Neural cell (in vitro differentiated cells): ENCODE measurements at regions not wholly inside any gene's neighbourhood (a gene's known extent, or its start where the extent isn't known, plus 50 kb on each side); places are given as distances from the start of the nearest gene placed in this dataset.

Experiments
- H2AFZ ChIP-seq: fragments of 200-600, 300-800 bp; sonication (generic), shearing (Covaris generic); 2 replicates; pipeline ENCODE4 v1.6.0; 2014; ENCODE audit warnings: low read depth, mild to moderate bottlenecking, antibody characterized with exemption, low read length, moderate library complexity
- H3F3A ChIP-seq: fragments of 200-600 bp; shearing (Covaris generic); 2 replicates; pipeline ENCODE4 v1.6.1; 2016; ENCODE audit warnings: mild to moderate bottlenecking, moderate library complexity, mixed read lengths, antibody characterized with exemption, low read length; ENCODE audit not compliant: insufficient read depth, poor library complexity, severe bottlenecking
- H3K27ac ChIP-seq: fragments of 200-600, 300-800 bp; sonication (generic), shearing (Covaris generic); 2 replicates; pipeline ENCODE4 v1.5.1; 2014; ENCODE audit warnings: mild to moderate bottlenecking, low read length, moderate library complexity
- H3K27me3 ChIP-seq: fragments of 300-800, 200-600 bp; sonication (generic), shearing (Covaris generic); 2 replicates; pipeline ENCODE4 v1.6.0; 2014; ENCODE audit warnings: mild to moderate bottlenecking, low read depth, low read length, moderate library complexity; ENCODE audit not compliant: insufficient read depth
- H3K36me3 ChIP-seq: fragments of 300-800, 200-600 bp; sonication (generic), shearing (Covaris generic); 2 replicates; pipeline ENCODE4 v1.5.1; 2014; ENCODE audit warnings: mild to moderate bottlenecking, antibody characterized with exemption, low read length, moderate library complexity; ENCODE audit not compliant: insufficient read depth
- H3K4me2 ChIP-seq: fragments of 300-800, 200-600 bp; sonication (generic), shearing (Covaris generic); 2 replicates; pipeline ENCODE4 v1.6.0; 2014; ENCODE audit warnings: mild to moderate bottlenecking, low read length
- H3K4me3 ChIP-seq: fragments of 300-800, 200-600 bp; sonication (generic), shearing (Covaris generic); 2 replicates; pipeline ENCODE4 v1.5.1; 2014; ENCODE audit warnings: mild to moderate bottlenecking, low read length, moderate library complexity
- H3K79me2 ChIP-seq: fragments of 200-600 bp; shearing (Covaris generic); replicated peaks from 2 replicates; pipeline ENCODE4 v1.6.0; 2014; ENCODE audit warnings: mild to moderate bottlenecking, low read length, moderate library complexity; ENCODE audit not compliant: insufficient read depth
- H3K9ac ChIP-seq: fragments of 300-800, 200-600 bp; sonication (generic), shearing (Covaris generic); 2 replicates; pipeline ENCODE4 v1.6.1; 2016; ENCODE audit warnings: mild to moderate bottlenecking, low read length, mixed read lengths
- H3K9me2 ChIP-seq: fragments of 200-600 bp; shearing (Covaris generic); 2 replicates; pipeline ENCODE4 v1.6.1; 2016; ENCODE audit warnings: mild to moderate bottlenecking, low read length, mixed read lengths; ENCODE audit not compliant: insufficient read depth
- H3K9me3 ChIP-seq: fragments of 200-600, 300-800 bp; sonication (generic), shearing (Covaris generic); 2 replicates; pipeline ENCODE4 v1.6.1; 2016; ENCODE audit warnings: mild to moderate bottlenecking, mixed run types, low read length, moderate library complexity, mixed read lengths
- H4K20me1 ChIP-seq: fragments of 200-600 bp; shearing (Covaris generic); 2 replicates; pipeline ENCODE4 v1.6.1; 2016; ENCODE audit warnings: mild to moderate bottlenecking, mixed run types; ENCODE audit not compliant: insufficient read depth
- EP300 ChIP-seq: fragments of 450-650 bp; conservative IDR thresholded peaks from 2 replicates; pipeline ENCODE4 v1.6.1; 2014; ENCODE audit warnings: antibody characterized with exemption, mild to moderate bottlenecking, moderate library complexity; ENCODE audit not compliant: poor library complexity, severe bottlenecking
- EZH2 ChIP-seq: fragments of 200-600, 300-800 bp; shearing (Covaris generic), sonication (generic); IDR thresholded peaks from 2 replicates; pipeline ENCODE4 v1.6.1; 2014; ENCODE audit warnings: antibody characterized with exemption, low read length, borderline replicate concordance, mild to moderate bottlenecking; ENCODE audit not compliant: insufficient read depth, poor library complexity, severe bottlenecking
- MXI1 ChIP-seq: fragments of 450-650 bp; conservative IDR thresholded peaks from 2 replicates; pipeline ENCODE4 v1.6.1; 2014; ENCODE audit warnings: antibody characterized with exemption, mild to moderate bottlenecking; ENCODE audit not compliant: poor library complexity, severe bottlenecking
- POLR2AphosphoS5 ChIP-seq: IDR thresholded peaks from 2 replicates; pipeline ENCODE4 v1.6.1; 2012
- RAD21 ChIP-seq: fragments of 450-650 bp; conservative IDR thresholded peaks from 2 replicates; pipeline ENCODE4 v1.6.1; 2014; ENCODE audit warnings: antibody characterized with exemption, mild to moderate bottlenecking, moderate library complexity
- REST ChIP-seq: IDR thresholded peaks from 2 replicates; pipeline ENCODE4 v1.6.1; 2012; ENCODE audit warnings: borderline replicate concordance
- SMC3 ChIP-seq: fragments of 450-650 bp; conservative IDR thresholded peaks from 2 replicates; pipeline ENCODE4 v1.6.1; 2014; ENCODE audit warnings: antibody characterized with exemption, mild to moderate bottlenecking, moderate library complexity; ENCODE audit not compliant: poor library complexity
- TAF1 ChIP-seq: IDR thresholded peaks from 2 replicates; pipeline ENCODE4 v1.6.1; 2012; ENCODE audit warnings: low read depth
- TF ChIP-seq, protein P1 (sequence below): fragments of 450-650 bp; IDR thresholded peaks from 2 replicates; pipeline ENCODE4 v1.5.1; 2014; ENCODE audit warnings: antibody characterized with exemption, mild to moderate bottlenecking, moderate library complexity; ENCODE audit not compliant: poor library complexity, severe bottlenecking

- peak overlapping the region; percentile 43 for H3K4me3 ChIP-seq
- peak overlapping the region; percentile 53 for H3K9ac ChIP-seq
- H3K9me3 ChIP-seq: no peaks in the 10 kb centered on the region
- H3K4me2 ChIP-seq: peak overlapping the region; percentile 32
- H3K27ac ChIP-seq: peak overlapping the region; percentile 87
- no peaks in the 10 kb centered on the region for H3K27me3 ChIP-seq
- no peaks in the 10 kb centered on the region for H3F3A ChIP-seq
- no peaks in the 10 kb centered on the region for H3K36me3 ChIP-seq
- H3K79me2 ChIP-seq: no peaks in the 10 kb centered on the region
- no peaks in the 10 kb centered on the region for H4K20me1 ChIP-seq
- H2AFZ ChIP-seq: no peak overlapping the region
- no peak for TF ChIP-seq MXI1
- no peak for TF ChIP-seq REST
- no peak for TF ChIP-seq TAF1
- TF ChIP-seq POLR2AphosphoS5: no peak
- no peak for TF ChIP-seq RAD21
- TF ChIP-seq, protein P1, sequence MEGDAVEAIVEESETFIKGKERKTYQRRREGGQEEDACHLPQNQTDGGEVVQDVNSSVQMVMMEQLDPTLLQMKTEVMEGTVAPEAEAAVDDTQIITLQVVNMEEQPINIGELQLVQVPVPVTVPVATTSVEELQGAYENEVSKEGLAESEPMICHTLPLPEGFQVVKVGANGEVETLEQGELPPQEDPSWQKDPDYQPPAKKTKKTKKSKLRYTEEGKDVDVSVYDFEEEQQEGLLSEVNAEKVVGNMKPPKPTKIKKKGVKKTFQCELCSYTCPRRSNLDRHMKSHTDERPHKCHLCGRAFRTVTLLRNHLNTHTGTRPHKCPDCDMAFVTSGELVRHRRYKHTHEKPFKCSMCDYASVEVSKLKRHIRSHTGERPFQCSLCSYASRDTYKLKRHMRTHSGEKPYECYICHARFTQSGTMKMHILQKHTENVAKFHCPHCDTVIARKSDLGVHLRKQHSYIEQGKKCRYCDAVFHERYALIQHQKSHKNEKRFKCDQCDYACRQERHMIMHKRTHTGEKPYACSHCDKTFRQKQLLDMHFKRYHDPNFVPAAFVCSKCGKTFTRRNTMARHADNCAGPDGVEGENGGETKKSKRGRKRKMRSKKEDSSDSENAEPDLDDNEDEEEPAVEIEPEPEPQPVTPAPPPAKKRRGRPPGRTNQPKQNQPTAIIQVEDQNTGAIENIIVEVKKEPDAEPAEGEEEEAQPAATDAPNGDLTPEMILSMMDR: no peak
- TF ChIP-seq EZH2: no peak
- TF ChIP-seq EP300: no peak
- TF ChIP-seq SMC3: no peak
- no peaks in the 10 kb centered on the region for H3K9me2 ChIP-seq
These were observed 515.7 kb downstream of the TBC1D4 start for GRCh38 chr13:74966275-74966674.

DNA sequence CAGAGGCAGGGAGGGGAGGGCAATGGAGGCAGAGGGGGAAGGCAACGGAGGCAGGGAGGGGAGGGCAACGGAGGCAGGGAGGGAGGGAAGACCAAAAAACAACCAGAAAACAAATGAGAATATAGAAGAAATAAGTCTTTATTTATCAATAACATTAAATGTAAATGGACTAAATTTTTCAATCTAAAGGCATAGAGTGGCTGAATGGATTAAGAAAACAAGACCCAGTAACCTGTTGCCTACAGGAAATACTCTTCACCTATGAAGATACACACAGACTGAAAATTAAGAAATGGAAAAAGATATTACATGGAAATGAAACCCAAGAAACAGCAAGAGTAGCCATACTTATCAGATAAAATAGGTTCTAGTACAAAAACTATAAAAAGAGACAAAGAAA, 536.3 kb downstream of the TBC1D4 start:
- H3K9me2 ChIP-seq: no peaks in the 10 kb centered on the region
- H3K4me2 ChIP-seq: no peak overlapping the region
- H3K9me3 ChIP-seq: peaks cover 7% of the 10 kb centered on the region
- H4K20me1 ChIP-seq: no peaks in the 10 kb centered on the region
- TF ChIP-seq SMC3 (no peak), EP300 (no peak), RAD21 (no peak), TAF1 (no peak), POLR2AphosphoS5 (no peak), REST (no peak), EZH2 (no peak), MXI1 (no peak)
- TF ChIP-seq, protein P1: no peak
- no peaks in the 10 kb centered on the region for H3K79me2 ChIP-seq
- H3K4me3 ChIP-seq: no peak overlapping the region
- H3K9ac ChIP-seq: no peak overlapping the region
- H3K27me3 ChIP-seq: no peaks in the 10 kb centered on the region
- no peaks in the 10 kb centered on the region for H3K36me3 ChIP-seq
- no peak overlapping the region for H2AFZ ChIP-seq
- no peaks in the 10 kb centered on the region for H3F3A ChIP-seq
- no peak overlapping the region for H3K27ac ChIP-seq
